AG04449 (cell line): ENCODE measurements at regions not wholly inside any gene's neighbourhood (a gene's known extent, or its start where the extent isn't known, plus 50 kb on each side); places are given as distances from the start of the nearest gene placed in this dataset.

Experiments
- CTCF ChIA-PET: fragments of 350-600 bp; formaldehyde crosslinking; extraction: SDS; loops from one replicate; lab custom pipeline; 2021; ENCODE audit warnings: antibody characterized with exemption; lab: Yijun Ruan, JAX
- POLR2A ChIA-PET: fragments of 400-600, 350-600 bp; formaldehyde crosslinking; extraction: SDS; loops from one replicate; lab custom pipeline; 2020; ENCODE audit warnings: antibody characterized with exemption, inconsistent platforms; lab: Yijun Ruan, JAX
- DNase-seq: peaks from one replicate; pipeline ENCODE4 v3.0.0-alpha.2; 2010; ENCODE audit warnings: low read depth, low spot score
- H3K4me3 ChIP-seq: 2 replicates; pipeline ENCODE4 v1.5.1; 2011; ENCODE audit warnings: low read depth, mild to moderate bottlenecking, control low read depth, low read length
- TF ChIP-seq, protein P1 (sequence below): IDR thresholded peaks from one replicate; pipeline ENCODE4 v1.5.1; 2011; ENCODE audit warnings: mild to moderate bottlenecking, moderate library complexity, low read length, control low read depth, inconsistent platforms; ENCODE audit not compliant: insufficient read depth; ENCODE audit errors: missing control alignments

DNA sequence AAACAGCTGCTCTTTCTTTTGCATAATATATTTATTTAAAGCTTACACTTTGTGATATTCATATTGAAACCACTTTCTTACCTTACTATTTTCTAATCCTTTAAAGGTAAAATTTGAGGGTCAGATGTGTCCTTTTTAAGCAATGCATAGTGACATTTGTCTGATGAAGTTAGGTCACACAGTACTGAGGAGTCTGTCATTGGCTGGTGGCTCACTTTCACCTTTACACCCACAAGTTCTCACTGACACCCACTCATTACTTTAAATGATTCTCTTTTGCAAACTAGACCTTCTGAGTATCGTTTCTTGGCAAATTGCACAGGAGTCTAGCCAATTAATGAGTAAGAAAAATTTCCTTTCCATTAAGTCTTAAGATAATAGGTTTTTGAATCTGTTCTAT is 758.3 kb upstream of the ARPP21 start:
- POLR2A ChIA-PET = no interaction called here
- TF ChIP-seq, protein P1, sequence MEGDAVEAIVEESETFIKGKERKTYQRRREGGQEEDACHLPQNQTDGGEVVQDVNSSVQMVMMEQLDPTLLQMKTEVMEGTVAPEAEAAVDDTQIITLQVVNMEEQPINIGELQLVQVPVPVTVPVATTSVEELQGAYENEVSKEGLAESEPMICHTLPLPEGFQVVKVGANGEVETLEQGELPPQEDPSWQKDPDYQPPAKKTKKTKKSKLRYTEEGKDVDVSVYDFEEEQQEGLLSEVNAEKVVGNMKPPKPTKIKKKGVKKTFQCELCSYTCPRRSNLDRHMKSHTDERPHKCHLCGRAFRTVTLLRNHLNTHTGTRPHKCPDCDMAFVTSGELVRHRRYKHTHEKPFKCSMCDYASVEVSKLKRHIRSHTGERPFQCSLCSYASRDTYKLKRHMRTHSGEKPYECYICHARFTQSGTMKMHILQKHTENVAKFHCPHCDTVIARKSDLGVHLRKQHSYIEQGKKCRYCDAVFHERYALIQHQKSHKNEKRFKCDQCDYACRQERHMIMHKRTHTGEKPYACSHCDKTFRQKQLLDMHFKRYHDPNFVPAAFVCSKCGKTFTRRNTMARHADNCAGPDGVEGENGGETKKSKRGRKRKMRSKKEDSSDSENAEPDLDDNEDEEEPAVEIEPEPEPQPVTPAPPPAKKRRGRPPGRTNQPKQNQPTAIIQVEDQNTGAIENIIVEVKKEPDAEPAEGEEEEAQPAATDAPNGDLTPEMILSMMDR = no peak
- no peak for DNase-seq
- CTCF ChIA-PET = no interaction called here
- no peak overlapping the region for H3K4me3 ChIP-seq

DNA sequence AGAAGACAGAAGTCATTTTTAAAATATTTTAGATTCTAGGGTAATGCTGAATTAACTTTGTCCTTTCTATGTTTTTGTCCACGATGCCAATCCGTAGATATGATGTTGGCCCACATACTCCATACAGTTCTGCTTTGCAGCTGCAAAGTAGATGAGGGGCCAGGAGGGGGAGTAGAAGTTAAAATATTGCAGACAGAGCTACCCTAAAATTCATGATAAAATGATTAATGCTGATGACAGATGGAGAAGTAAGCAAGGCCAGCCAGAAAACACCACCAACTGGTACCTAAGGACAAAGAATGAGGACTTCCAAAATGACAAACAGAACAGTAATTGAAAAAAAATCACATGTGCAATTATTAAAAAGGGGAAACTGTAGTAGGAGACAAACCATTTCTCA is 756.6 kb upstream of the ARPP21 start:
- ChIA-PET CTCF (no interaction called here), POLR2A (no interaction called here)
- no peak overlapping the region for H3K4me3 ChIP-seq
- TF ChIP-seq, protein P1 = no peak
- no peak for DNase-seq

DNA sequence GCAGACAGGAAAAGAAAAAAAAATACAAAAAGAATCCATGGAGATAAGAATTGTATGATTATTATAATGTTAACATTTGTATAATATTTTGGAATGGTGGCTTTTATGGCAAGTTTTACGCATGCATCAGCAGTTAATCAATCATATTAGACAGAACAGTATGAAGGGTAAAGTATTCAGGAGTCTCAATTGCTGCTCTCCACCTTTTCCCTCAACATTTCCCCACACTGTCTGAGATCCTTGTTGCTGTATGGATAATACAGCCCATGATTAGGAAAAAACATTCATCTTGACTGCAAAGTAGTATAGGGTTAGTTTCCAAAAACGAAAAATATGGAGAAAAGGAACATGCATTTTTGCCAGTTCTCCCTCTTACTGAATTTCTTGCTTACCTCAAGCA is 755.3 kb upstream of the ARPP21 start:
- DNase-seq = no peak
- ChIA-PET CTCF (no interaction called here), POLR2A (no interaction called here)
- no peak overlapping the region for H3K4me3 ChIP-seq
- TF ChIP-seq, protein P1 = no peak

DNA sequence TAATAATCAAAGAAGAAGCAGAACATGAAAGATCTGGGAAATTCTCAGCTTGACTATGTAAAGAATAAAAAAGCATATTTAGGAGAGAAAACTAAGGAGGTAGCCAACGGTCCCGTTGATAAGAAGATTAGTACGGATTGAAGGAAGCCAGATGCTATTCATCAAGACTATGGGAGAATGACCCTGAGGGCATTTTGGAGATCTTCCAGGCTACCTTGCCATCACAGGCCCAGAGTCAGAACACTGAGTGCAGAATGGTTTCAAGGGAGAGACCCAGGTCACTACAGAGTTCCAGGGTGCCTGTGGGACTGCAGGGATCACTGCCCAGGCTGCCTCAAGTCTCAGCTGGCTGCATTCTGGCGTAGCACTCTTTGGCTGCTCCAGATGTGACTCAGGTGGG is 752.9 kb upstream of the ARPP21 start:
- CTCF ChIA-PET = no interaction called here
- H3K4me3 ChIP-seq = no peak overlapping the region
- TF ChIP-seq, protein P1 = no peak
- POLR2A ChIA-PET = no interaction called here
- no peak for DNase-seq

DNA sequence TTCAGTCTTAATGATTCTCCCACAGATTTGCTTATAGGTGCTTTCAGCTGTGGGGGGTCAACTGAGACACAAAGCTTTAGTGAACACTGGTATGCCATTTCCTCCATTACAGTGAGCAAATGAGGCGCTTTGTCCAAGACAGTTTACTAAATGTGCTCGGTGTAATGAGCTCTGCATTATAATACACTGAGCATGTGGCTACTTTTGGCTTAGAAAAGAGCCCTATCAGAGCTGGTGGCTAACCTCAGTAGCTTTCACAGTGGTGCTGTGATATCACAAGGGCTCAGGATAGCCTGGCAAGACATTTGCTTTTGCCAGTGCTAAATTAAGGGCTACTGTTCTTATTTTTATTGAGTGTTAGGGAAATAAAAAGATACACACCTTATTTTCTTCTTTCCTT is 749.7 kb upstream of the ARPP21 start:
- TF ChIP-seq, protein P1 = no peak
- ChIA-PET CTCF (no interaction called here), POLR2A (no interaction called here)
- DNase-seq = no peak
- H3K4me3 ChIP-seq = no peak overlapping the region

DNA sequence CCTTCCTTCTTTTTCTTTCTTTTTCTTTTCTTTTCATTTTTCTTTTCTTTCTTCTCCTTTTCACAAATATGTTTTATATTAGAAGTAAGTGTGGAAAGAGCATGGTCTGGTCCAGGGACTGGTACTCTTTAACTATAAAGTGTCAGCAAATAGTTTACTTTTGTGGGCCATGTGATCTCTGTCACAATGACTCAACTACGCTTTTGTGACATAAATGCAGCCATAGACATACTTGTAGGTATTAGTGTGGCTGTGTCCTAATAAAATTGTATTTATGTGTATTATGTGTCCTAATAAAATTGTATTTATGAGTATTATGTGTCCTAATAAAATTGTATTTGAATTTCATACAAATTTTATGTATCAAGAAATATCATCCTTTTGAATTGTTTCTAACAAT is 749.1 kb upstream of the ARPP21 start:
- CTCF ChIA-PET = no interaction called here
- no peak overlapping the region for H3K4me3 ChIP-seq
- DNase-seq = no peak
- TF ChIP-seq, protein P1 = no peak
- POLR2A ChIA-PET = no interaction called here

DNA sequence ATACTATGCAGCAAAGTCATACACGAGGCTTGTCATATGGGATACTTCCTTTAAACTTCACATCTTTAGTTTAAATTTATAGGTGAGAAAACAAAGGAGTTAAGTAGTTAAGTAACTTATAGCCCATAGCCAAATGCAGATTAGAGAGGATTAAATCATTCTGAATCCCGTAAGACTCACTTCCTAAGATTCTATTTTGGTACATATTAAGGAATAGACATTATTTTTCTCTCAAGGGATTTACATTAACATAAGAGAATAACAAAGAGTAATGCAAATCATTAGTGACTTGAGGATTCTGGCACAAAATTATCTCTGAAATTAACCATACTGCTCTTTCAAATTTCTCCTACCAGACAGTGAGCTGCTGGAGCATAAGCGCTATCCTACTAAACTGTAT is 747.4 kb upstream of the ARPP21 start:
- ChIA-PET POLR2A (no interaction called here), CTCF (no interaction called here)
- H3K4me3 ChIP-seq = no peak overlapping the region
- TF ChIP-seq, protein P1 = no peak
- no peak for DNase-seq
